Posterior vena cava (tissue), 2 donors: ENCODE measurements at regions not wholly inside any gene's neighbourhood (a gene's known extent, or its start where the extent isn't known, plus 50 kb on each side); places are given as distances from the start of the nearest gene placed in this dataset.

Experiments used
- DNase-seq: peaks from one replicate; pipeline ENCODE4 v3.0.0-alpha.2; 2020; ENCODE audit warnings: low spot score
- intact Hi-C, 2 donors: fragments of 100-400 bp; cut with DNase I; formaldehyde crosslinking; loops; one replicate each; pipeline versions ENCODE4 v1.14.1 to v1.14.2; 2022 to 2023
- donor health status: DM: yes; HTN: yes; CAD: no.
- donor health status: DM: yes; HTN: yes; CAD: no.

DNA sequence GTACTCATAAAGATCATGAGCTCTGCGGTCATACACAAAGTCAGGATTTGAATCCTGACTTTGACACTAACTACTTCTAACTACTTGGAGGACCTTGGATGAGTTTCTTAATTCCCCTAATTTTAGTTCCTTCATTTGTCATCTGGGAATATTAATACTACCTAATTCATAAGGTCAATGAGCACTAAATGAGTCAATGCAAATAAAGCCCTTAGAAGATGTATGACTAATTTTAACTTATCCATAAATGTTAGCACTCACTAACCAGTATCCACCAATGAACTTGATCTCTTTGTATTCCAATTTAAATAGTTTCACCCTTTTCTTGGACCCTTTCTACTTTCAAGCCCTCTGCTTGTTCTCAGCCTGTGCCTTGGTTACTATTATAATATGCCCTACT lies 1106.4 kb downstream of the CDH18 start:
- intact Hi-C loops, result no loop called here

DNA sequence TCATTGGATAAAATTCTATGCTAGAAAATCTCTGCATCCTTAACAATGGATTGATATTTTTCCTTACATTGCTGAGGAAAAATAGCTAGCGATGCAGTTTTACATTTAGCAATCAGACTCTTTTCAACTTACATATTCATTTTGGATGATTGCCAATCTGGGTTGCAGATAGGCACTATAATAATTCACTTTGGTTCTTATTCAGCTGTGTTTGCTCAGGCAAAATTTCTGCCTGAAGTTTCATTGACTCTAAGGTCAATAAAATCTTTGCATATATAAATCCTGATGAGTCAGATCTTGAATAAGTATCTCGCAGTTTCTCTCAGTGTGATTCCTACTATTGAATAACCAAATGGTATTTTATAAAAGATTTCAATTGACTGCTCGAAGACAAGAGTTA lies 1105.8 kb downstream of the CDH18 start:
- no peak for DNase-seq
- intact Hi-C loops, result no loop called here

More for the DNA sequence above, 1106.4 kb downstream of the CDH18 start:
- DNase-seq, result no peak

DNA sequence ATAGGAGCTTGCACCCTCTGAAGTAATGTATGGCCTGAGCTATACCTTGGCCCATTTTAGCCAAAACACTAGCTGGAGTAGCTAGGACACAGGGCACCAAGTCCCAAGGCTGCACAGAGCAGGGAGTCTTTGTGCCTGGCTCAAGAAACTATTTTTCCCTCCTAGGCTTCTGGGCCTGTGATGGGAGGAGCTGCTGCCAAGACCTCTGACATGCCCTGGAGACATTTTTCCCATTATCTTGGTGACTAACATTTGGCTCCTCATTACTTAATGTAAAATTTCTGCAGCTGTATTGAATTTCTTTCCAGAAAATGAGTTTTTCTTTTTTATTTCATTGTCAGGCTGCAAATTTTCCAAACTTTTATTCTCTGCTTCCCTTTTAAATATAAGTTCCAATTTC lies 1099.2 kb downstream of the CDH18 start:
- intact Hi-C loops, result no loop called here
- DNase-seq, result no peak

DNA sequence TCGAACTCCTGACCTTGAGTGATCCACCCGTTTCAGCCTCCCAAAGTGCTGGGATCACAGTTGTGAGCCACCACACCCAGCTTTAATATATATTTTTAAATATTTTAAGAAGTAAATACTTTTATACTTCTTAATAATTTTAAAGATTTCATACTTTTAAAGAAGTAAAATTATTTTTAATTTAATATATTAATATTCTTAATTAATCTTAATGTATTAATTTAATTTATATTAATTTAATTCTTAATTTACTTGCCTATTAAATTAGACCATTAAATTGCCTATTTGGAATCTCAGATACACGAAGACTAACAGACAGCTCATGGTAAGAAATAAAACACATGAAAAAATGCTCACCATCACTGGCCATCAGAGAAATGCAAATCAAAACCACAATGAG lies 1087.4 kb downstream of the CDH18 start:
- no peak for DNase-seq
- intact Hi-C loops, result no loop called here

DNA sequence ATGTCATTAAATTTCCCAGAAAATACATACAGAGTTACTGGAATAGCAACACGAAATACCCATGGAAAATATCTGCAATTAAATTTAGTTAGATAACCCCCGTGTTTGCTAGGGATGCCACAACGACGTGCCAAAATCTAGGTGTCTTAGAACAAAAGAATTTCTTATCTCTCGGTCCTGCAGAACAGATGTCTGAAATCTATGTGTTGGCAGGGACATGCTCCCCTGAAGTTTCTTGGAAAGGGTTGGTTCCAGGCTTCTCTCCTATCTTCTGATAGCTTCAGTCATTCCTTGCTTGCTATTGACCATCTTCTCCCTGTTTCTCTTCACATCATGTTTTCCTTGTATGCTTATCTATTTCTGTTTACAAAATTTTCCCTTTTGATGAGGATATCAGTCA lies 1067.0 kb downstream of the CDH18 start:
- intact Hi-C loops, result no loop called here
- no peak for DNase-seq

DNA sequence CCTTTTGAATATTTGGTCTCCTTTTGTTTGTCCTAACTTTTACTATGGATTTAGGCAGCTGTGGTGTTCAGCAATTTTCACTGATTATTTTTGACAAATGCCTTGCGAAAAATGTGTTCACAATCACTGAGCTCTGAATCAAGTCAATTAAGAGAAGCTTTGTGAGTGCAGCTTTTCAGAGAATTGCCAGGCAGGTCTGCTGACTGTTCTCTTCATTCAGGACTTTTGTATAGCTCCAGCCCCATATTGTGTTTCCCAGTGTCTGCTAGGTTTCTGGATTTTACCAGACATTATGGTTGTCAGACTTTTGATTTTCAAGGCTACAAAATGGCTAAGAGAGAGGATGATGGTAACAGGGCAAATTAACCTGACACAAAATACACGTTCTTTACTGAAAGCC lies 1055.9 kb downstream of the CDH18 start:
- intact Hi-C loops, result no loop called here
- DNase-seq, result no peak

DNA sequence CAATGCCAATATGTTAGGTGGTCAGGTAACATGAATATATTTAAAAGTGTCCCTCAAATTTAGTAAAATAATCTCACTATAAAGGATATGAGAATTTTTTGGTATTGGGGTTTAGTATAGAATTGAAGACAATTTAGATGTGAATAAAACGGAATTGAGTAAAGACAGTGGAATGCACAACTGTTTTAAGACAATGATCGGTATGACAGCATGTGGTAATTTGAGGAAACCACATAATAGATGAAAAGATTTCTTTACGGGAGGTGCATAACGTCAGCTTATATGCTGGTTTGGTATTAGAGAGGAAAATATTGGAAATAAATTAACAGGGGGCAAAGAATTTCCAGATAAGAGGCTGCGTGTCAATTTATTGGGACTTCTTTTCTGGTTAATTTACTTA lies 1043.2 kb downstream of the CDH18 start:
- intact Hi-C loops, result no loop called here
- DNase-seq, result no peak

DNA sequence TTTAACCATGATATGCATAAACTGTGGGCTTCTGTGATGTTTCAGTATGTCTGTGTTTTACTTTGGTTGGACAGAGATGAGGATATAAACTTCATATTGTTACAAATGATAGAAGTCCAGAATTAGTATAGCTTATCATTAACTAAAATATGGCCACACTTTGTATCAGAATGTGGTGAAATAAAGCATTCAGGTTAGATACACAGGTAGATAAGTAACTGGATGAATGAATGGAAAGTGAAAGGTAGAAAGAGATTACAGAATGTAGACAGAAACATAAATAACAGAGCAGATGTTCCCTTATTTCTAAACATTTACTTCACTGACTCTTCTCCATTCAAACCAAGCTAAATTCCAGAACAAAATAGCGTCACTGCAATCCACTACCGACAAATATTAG lies 1033.8 kb downstream of the CDH18 start:
- intact Hi-C loops, result no loop called here
- DNase-seq, result no peak

DNA sequence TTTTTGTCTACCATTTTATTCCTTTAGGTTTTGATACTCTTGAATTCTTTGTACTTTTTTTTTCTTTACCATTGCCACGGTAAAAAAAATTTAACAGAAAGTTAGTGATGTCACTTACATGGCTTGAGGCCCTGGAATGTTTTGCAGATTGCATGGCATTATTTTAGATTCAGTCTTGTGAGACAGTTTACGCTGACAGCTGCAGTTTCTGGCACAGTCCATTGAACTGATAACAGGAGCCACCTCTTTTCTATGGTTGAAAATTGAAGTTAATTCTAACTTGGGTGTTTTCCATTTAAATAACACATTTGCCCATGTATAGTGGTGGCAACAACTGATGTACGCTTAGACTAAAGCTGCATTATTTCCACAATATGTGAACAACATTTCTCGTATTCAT lies 1028.5 kb downstream of the CDH18 start:
- intact Hi-C loops, result no loop called here
- no peak for DNase-seq

DNA sequence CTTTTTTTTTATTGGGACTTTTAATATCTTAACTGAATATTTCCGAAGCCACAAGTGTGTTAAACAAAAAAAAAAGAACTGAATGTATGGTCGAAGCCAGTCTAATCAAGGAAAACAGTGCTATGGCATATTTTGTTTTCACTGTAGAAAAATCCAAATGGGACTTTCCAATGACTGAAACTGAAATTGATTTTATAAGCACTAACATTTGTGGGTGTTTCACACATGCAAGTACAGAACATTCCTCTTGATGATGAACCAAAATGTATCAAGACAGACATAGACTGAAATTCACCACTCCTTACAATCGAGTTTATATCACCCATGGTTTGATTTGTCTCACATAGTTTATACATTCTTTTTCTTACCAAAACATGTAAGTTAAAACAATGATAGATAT lies 1026.8 kb downstream of the CDH18 start:
- no peak for DNase-seq
- intact Hi-C loops, result no loop called here

DNA sequence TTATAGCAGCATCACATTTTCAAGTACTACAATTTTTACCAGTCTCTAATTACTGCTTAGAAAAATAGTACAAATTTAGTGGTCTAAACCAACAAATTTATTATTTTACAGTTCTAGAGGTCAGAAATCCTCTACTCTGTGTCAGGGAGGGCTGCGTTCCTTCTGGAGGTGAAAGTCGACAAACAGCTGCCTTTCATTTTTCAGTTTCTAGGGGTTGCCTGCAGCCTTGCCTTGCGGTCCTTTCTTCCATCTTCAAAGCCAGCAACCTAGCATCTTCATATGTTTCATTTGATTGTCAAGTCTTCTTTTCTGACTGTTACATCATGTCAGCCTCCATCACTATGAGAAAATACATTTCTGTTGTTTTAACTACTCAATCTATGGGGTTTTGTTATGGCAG lies 1022.1 kb downstream of the CDH18 start:
- no peak for DNase-seq
- intact Hi-C loops, result loop anchor here in 1 of 2 donors (5.0 kb wide), 1 partner anchor 1261 kb away; no protein-coding TSS in a partner anchor

DNA sequence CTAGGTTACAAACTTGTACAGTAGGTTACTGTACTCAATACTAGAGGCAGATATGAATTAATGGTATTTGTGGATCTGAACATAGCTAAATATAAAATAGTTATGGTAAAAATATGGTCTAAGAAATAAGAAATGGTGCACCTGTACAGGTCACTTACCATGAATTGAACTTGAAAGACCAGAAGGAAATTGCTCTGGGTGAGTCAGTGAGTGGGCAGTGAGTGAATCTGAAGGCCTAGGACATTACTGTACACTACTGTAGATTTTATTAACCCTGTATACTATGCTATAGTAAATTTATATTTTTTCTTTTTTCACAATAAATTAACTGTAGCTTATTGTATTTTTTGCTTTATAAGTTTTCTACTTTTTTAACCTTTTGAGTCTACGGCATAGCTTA lies 1020.4 kb downstream of the CDH18 start:
- intact Hi-C loops, result loop anchor here in 1 of 2 donors (5.0 kb wide), 1 partner anchor 1260 kb away; no protein-coding TSS in a partner anchor
- DNase-seq, result no peak

DNA sequence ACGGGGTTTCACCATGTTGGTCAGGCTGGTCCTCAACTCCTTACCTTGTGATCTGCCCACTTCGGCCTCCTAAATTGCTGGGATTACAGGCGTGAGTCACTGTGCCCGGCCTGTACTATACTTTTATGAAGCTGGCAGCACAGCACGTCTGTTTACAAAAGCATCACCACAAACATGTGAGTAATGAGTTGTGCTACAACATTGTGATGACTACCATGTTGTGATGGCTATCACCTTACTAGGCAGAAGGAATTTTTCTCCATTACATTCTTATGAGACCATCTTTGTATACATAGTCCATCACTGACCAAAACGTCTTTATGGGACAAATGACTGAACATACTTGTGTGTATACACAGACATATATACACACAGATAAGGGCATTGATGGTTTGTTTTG lies 1019.0 kb downstream of the CDH18 start:
- DNase-seq, result no peak
- intact Hi-C loops, result loop anchor here in 1 of 2 donors (5.0 kb wide), 1 partner anchor 1258 kb away; no protein-coding TSS in a partner anchor

DNA sequence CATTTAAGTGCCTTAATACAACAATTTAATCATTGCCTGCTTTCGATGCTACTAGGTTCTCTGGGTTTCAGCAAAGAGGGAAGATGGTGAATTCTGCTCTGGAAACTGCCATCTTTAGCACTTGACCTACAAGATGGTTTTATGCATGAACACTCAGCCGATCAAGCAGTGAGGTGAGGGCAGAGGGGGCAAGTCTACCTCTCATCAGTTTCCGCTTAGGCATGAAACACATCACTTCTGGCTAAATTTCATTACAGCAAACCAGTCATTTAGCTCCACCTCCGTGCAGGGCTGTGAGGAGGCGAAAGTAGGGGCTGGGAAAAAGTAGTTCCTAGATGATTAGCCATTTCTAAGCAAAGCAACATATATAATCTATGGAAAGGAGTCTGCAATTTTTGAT lies 1018.0 kb downstream of the CDH18 start:
- intact Hi-C loops, result loop anchor here in 1 of 2 donors (5.0 kb wide), 1 partner anchor 1257 kb away; no protein-coding TSS in a partner anchor
- no peak for DNase-seq

DNA sequence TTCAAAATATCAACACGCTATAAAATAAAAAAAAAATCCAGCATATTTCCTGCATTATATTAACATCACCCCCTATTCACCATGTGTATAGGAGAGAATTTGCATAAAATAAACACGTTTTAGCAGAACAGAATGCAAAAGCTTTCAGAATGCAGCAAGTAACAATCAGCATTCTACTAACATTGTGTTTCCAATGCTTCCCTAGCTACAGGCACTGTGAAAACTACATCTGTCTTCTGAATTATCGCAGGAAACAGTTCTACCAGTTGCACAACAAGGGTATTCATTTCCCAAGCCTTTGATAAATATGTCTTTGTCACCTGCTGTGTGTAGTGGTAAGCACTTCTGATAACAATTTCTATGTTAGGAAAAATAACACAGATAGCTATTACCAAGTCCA lies 1015.8 kb downstream of the CDH18 start:
- intact Hi-C loops, result no loop called here
- no peak for DNase-seq

DNA sequence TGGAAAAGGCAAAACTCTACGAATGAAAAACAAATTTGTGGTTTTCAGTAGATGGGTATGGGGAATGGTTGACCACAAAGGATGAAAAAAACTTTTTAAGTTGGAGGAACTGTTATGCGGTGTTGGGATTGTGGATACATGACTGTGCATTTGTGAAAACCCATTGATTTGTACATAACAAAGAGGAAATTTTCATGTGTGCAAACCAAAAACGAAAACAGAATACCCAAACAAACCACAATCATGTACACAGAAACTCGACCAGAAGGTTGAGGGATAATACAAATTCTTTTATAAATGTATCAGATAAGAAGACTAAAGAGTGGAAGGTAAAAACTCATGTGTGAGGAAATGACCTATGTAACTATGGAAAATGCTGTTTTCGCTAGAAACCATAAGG lies 1012.4 kb downstream of the CDH18 start:
- intact Hi-C loops, result no loop called here
- no peak for DNase-seq

DNA sequence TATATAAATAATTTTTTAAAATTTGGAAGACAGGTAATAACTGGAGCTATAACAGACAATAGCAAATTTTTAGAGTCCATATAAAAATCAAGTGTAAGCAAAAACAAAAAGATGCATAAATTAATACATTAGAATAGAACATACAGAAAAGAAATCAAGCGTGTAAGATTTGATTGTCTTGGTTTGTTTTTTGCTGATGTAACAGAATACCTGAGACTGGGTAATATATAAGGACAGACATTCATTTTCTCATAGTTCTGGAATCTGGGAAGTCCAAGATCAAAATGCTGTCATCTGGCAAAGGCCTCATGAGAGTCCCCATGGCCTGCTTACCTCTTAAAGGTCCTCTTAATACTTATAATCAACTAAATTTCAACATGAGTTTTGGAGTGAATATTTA lies 1010.1 kb downstream of the CDH18 start:
- intact Hi-C loops, result no loop called here
- no peak for DNase-seq

DNA sequence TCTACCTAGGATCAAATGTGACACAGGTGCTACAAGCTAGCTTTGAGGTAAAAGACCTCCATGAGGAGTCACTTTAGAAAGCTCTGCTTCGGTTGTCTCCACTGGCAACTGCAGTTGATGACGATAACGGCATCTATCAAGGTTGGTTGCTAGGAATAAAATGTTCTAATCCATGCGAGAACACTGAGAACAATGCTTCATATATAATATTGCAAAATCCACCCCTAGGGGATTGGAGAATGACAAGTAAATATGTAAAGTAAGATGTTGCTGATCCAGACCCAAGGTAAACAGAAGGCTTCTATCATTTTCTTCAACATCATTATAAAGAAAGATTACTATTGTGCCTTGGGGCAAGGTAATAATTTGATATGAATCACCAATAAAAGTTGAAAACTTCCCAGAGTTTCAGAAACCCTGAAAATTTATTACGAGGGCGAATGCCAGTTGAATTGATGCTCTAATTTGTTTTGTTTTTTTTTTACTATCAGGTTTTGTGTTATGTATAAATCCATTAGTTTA lies 1003.4 kb downstream of the CDH18 start:
- intact Hi-C loops, result no loop called here
- DNase-seq, result no peak

DNA sequence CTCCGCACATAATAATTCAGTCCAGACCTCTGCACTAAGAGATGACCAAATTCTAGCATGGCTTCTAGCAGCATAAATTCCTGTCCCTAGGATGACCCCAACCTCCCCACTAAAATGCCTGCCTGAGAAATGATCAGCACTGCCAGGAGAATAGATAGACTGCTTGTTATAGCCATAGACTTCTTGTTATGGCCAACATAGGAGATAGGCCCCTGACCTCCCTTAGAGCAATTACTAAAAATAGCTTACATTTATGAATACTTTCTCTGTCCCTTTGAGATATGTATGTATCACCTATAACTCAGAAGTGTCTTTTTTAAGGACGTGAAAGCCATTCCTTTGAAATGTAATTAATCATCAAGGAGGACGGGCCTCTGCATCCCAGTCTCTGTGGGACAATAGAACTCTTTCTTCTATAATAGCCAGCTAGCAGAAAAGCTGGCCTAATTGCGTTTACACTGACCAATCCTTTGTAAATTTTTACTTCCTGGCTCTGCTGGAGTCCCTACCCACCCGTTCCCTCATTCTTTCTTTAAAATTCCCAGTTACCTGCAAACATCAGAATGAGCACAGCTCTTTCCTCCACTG lies 1002.7 kb downstream of the CDH18 start:
- no peak for DNase-seq
- intact Hi-C loops, result no loop called here

DNA sequence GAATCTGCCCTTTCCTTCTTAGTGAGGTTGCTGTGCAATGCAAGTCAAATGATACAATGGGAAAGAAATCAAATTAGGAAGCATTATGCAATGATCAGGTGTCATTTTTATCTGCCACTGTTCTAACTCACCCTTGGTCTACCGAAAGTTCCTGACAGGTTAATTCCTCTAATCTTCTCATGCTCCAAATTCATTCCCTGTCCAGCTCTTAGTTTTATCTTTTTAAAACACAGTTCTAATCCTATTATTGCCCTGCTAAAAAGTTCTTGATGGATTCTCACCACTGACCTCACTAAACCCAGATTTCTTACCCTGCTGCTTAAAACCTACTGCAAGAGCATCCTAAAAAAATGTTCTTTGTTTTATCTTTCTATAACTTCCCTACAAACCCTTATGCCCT lies 1000.9 kb downstream of the CDH18 start:
- DNase-seq, result no peak
- intact Hi-C loops, result no loop called here

DNA sequence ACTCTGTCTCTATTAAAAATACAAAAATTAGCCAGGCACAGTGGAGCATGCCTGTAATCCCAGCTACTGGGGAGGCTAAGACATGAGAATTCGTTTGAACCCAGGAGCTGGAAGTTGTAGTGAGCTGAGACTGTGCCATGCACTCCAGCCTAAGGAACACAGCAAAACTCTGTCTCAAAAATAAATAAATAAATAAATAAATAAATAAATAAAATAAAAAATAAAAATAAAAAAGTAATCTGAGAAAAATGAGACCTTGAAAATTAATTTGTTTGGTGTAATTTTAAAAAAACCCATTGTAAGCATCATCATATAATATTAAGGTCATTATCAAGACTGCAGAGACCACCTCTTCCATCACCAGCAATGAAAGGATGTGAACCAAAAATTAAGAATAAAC lies 997.1 kb downstream of the CDH18 start:
- intact Hi-C loops, result no loop called here
- DNase-seq, result no peak

DNA sequence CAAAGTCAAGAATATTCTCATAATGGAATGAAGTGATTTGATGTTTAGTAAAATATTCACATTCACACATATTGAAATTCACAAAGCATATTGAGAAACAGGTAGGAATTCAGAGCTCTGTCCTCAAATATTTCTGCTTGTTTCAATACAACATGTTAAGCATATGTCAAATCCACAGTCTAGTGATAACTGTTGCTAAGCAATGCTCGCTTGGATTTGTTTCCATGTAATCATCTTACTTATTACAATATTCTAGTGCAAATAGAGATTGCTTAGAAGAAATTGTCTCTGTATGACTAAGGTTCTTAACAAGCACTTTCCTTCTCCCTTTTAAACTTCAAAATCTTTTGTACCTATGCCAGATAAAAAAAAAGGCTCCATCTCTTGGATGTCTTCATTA lies 995.7 kb downstream of the CDH18 start:
- no peak for DNase-seq
- intact Hi-C loops, result no loop called here
